Heart right ventricle (tissue), 16 donors: ENCODE measurements at regions not wholly inside any gene's neighbourhood (a gene's known extent, or its start where the extent isn't known, plus 50 kb on each side); places are given as distances from the start of the nearest gene placed in this dataset.

Experiments used
- ATAC-seq, 8 donors: fragments of 200-7000 bp; cut with Tn5 transposase; one replicate each; pipeline ENCODE4 v1.9.1; 2020; ENCODE audit warnings: mild to moderate bottlenecking in 8 of 8, moderate library complexity in 8 of 8, moderate number of reproducible peaks in 1 of 8
- DNase-seq, 2 donors: peaks; one replicate each; pipeline ENCODE4 v3.0.0-alpha.2; 2020
- H3K27ac ChIP-seq, 10 donors: fragments of 200-600 bp; sonication (generic) in 2 of 10; one replicate each; pipeline versions ENCODE4 v1.5.0 to v1.8.0; 2020 to 2022; ENCODE audit warnings: mild to moderate bottlenecking in 3 of 10
- H3K27me3 ChIP-seq, 7 donors: fragments of 200-600 bp; one replicate each; pipeline ENCODE4 v1.8.0; 2021 to 2022; ENCODE audit warnings: mild to moderate bottlenecking in 2 of 7
- H3K36me3 ChIP-seq, 9 donors: fragments of 200-600 bp; sonication (generic) in 1 of 9; one replicate each; pipeline versions ENCODE4 v1.5.0 to v1.8.0; 2020 to 2022; ENCODE audit warnings: mild to moderate bottlenecking in 2 of 9
- H3K4me1 ChIP-seq, 9 donors: fragments of 200-600 bp; sonication (generic) in 1 of 9; one replicate each; pipeline versions ENCODE4 v1.5.0 to v1.8.0; 2020 to 2022; ENCODE audit warnings: mild to moderate bottlenecking in 4 of 9
- H3K4me3 ChIP-seq, 10 donors: fragments of 200-600 bp; sonication (generic) in 2 of 10; one replicate each; pipeline versions ENCODE4 v1.5.0 to v1.8.0; 2020 to 2022; ENCODE audit warnings: mild to moderate bottlenecking in 7 of 10, moderate library complexity in 2 of 10
- H3K9me3 ChIP-seq, 11 donors: fragments of 200-600 bp in 10 of 11; sonication (generic) in 2 of 11; one replicate each; pipeline versions ENCODE4 v1.5.0 to v1.8.0; 2013 to 2022; ENCODE audit warnings: mild to moderate bottlenecking in 2 of 11, control low read depth in 1 of 11, moderate library complexity in 1 of 11
- WGBS, 2 donors: extraction: QIAGEN DNeasy Blood & Tissue Kit; methylation state at CpG; one replicate each; pipeline ENCODE4 v1.1.7; 2013; ENCODE audit warnings: inconsistent platforms in 1 of 2; 5-methylcytosine and 5-hydroxymethylcytosine counted together
- intact Hi-C, 10 donors: fragments of 100-400 bp; cut with DNase I; formaldehyde crosslinking; loops; one replicate each; pipeline versions ENCODE4 v1.11.1 to v1.14.2; 2022
- TF ChIP-seq, protein P1 (sequence below), 9 donors: fragments of 200-600 bp; sonication (generic) in 2 of 9; IDR thresholded peaks; one replicate each; pipeline versions ENCODE4 v1.5.0 to v1.8.0; 2021 to 2022; ENCODE audit warnings: antibody characterized with exemption in 9 of 9, mild to moderate bottlenecking in 5 of 9, moderate library complexity in 1 of 9
- donor health status: Arrhythmogenic right ventricular cardiomyopathy.
- donor health status: ischemic (EF 13 %, LVEDD 7.1; RV severe dilation, severe dysfunction).
- donor health status: healthy with polysubstance abuse.
- donor health status: DM: no; HTN: yes; CAD: no.
- donor health status: DM: no; HTN: no; CAD: no.
- donor health status: ischemic (EF 25% LVEDD 6.9; RV normal size, moderate dysfunction).
- donor health status: ischemic (EF 25% LVEDD 5.7; RV mildly dilated, moderate dysfunction).
- donor health status: healthy.
- donor health status: DM: yes; HTN: yes; CAD: no.
- donor health status: Ischemic cardiomyopathy.
- donor health status: ischemic (EF 35%, LVEDD 5.7; RV mildly dilated, moderate dysfunction).
- donor health status: nonischemic (EF 11% LVEDD 7.7; RV severe dilation, severe dysfunction).
- donor health status: DM: yes; HTN: yes; CAD: no.
- donor health status: PGD.
- donor health status: ischemic (EF 29% LVEDD 5.4; RV normal size, mild dysfunction).
- donor health status: nonischemic (EF 23%, LVEDD 6.1; RV moderate dilation, normal function).

DNA sequence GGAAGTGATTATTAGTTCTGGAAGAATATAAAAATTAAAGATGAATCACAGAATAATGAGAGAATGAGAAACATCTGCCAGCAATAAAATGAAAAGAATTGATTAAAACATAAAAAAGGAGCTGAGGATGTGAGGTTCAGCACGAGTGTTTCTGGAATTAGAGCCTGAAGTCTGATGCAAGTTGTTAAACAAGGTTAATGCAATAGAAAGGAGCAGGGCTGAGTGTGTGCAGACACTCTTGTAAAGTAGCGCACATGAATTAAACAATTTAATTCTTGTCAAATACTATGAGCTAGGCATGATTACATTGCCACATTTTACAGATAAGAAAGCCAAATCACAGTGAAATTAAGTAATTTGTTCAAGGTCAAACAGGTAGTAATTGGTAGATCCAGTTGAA, 384.2 kb downstream of the TAF11L14 start:
- TF ChIP-seq, protein P1, sequence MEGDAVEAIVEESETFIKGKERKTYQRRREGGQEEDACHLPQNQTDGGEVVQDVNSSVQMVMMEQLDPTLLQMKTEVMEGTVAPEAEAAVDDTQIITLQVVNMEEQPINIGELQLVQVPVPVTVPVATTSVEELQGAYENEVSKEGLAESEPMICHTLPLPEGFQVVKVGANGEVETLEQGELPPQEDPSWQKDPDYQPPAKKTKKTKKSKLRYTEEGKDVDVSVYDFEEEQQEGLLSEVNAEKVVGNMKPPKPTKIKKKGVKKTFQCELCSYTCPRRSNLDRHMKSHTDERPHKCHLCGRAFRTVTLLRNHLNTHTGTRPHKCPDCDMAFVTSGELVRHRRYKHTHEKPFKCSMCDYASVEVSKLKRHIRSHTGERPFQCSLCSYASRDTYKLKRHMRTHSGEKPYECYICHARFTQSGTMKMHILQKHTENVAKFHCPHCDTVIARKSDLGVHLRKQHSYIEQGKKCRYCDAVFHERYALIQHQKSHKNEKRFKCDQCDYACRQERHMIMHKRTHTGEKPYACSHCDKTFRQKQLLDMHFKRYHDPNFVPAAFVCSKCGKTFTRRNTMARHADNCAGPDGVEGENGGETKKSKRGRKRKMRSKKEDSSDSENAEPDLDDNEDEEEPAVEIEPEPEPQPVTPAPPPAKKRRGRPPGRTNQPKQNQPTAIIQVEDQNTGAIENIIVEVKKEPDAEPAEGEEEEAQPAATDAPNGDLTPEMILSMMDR (IDR thresholded peaks at IDR 0.05): no peak
- H3K36me3 ChIP-seq: no peaks in the 10 kb centered on the region
- 62 to 64% methylated on average over 2 of the region's 2 CpGs for WGBS, 2 donors
- H3K27me3 ChIP-seq: no peaks in the 10 kb centered on the region
- H3K4me3 ChIP-seq: no peak overlapping the region
- peaks cover 0 to 22% (median 4%) of the 10 kb centered on the region in 11 donors for H3K9me3 ChIP-seq
- no peaks in the 10 kb centered on the region for H3K4me1 ChIP-seq
- ATAC-seq: no peak
- H3K27ac ChIP-seq: no peak overlapping the region
- DNase-seq: no peak
- intact Hi-C loops: no loop called here

DNA sequence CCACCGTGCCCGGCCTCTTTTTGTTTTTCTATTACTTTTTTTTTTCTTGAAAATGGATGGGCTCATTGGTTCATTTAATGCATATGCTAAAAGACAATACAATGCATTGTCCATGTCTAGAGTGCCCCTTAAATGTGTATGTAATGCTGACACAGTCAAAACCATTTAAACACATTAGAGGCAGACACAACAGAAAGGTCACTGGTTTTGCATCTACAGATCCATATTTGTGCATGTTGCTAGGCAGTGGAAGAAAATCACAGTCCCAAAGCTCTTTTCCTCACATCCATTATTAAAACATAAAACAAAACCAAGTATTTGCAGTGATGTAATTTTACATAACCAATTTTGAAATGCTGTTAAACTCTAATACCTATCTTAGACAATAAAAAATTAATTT, 389.0 kb downstream of the TAF11L14 start:
- H3K9me3 ChIP-seq: peaks cover 0 to 7% (median 0%) of the 10 kb centered on the region in 11 donors
- H3K27ac ChIP-seq: no peak overlapping the region
- no peaks in the 10 kb centered on the region for H3K27me3 ChIP-seq
- H3K4me1 ChIP-seq: no peaks in the 10 kb centered on the region
- 77 to 85% methylated on average over 2 of the region's 2 CpGs for WGBS, 2 donors
- intact Hi-C loops: no loop called here
- H3K4me3 ChIP-seq: no peak overlapping the region
- H3K36me3 ChIP-seq: no peaks in the 10 kb centered on the region
- TF ChIP-seq, protein P1 (IDR thresholded peaks at IDR 0.05): no peak
- DNase-seq (no peak), ATAC-seq (no peak)

DNA sequence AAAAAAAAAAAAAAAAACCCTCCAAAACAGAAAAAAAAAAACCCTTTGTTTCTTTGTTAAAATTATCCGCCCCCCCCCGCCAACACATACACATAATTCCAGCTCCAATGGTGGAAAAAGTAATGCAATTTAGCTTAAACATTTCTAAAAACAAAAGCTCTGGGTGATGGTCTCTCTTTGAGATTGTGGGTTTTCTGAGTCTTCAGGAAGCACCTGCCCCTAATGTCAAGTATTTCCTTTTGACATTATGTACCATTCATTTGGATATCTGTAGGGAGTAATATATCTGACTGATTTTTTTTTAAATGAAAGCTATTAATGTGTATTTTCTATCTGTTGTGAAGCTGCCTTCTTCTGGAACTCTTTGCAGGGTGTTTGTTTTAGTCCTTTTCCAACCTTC, 389.7 kb downstream of the TAF11L14 start:
- WGBS, 2 donors: 68 to 73% methylated on average over 2 of the region's 2 CpGs
- H3K36me3 ChIP-seq: no peaks in the 10 kb centered on the region
- DNase-seq (no peak), ATAC-seq (no peak)
- H3K4me1 ChIP-seq: no peaks in the 10 kb centered on the region
- no peak overlapping the region for H3K4me3 ChIP-seq
- no peak overlapping the region for H3K27ac ChIP-seq
- H3K27me3 ChIP-seq: no peaks in the 10 kb centered on the region
- intact Hi-C loops: no loop called here
- peaks cover 0 to 7% (median 0%) of the 10 kb centered on the region in 11 donors for H3K9me3 ChIP-seq
- TF ChIP-seq, protein P1 (IDR thresholded peaks at IDR 0.05): no peak

DNA sequence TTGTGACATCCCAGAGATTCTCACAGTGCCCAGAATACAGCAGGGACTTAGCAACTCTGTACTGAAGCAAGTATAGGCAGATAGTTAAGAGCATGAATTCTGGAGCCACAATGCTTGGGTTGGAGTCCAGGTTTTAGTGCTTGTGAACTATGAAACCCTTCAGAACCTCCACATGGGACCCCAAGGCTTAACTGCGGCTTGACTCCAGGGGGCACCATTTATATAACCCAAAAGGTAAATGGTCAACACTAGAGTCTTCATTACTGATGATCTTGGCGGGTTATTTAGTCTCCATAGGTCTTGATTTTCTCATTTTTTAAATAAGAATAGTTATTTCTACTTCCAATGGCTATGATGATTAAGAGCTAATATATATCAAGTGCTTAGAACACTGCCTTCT, 390.3 kb downstream of the TAF11L14 start:
- ATAC-seq (no peak), DNase-seq (no peak)
- H3K9me3 ChIP-seq: peaks cover 0 to 7% (median 0%) of the 10 kb centered on the region in 11 donors
- intact Hi-C loops: no loop called here
- no peak overlapping the region for H3K4me3 ChIP-seq
- no peaks in the 10 kb centered on the region for H3K27me3 ChIP-seq
- 58 to 79% methylated on average over 2 of the region's 2 CpGs for WGBS, 2 donors
- no peak overlapping the region for H3K27ac ChIP-seq
- H3K36me3 ChIP-seq: no peaks in the 10 kb centered on the region
- H3K4me1 ChIP-seq: no peaks in the 10 kb centered on the region
- TF ChIP-seq, protein P1 (IDR thresholded peaks at IDR 0.05): no peak
